AG08396 (cell line): ENCODE measurements at regions not wholly inside any gene's neighbourhood (a gene's known extent, or its start where the extent isn't known, plus 50 kb on each side); places are given as distances from the start of the nearest gene placed in this dataset.
"Not testable (repeated sequence)": the region's sequence is repeated elsewhere in the genome, so short reads cannot be mapped to it uniquely, and the experiment has no call there.

Source experiments
- DNase-seq: peaks from one replicate; pipeline ENCODE4 v3.0.0; 2012; ENCODE audit warnings: low spot score, mixed read lengths

DNA sequence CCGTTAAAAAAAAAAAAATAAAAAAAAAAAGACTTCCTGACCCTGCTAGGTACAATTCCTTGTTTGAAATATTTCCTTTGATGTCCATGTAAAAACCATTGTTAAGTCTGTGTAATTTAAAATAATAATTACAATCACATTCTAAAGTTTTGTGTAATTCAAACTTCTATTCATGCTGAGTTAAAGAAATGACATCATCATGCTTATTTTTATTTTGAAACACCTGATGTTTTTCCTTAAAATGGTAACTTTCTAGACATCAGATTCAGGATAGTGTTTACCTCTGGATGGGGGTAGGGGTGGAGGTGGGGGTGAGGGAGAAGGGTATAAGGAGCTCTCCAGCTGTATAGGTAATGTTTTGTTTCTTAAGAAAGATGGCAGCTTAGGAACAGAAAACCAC lies 92.8 kb downstream of the ADCYAP1 start:
- DNase-seq = no peak

DNA sequence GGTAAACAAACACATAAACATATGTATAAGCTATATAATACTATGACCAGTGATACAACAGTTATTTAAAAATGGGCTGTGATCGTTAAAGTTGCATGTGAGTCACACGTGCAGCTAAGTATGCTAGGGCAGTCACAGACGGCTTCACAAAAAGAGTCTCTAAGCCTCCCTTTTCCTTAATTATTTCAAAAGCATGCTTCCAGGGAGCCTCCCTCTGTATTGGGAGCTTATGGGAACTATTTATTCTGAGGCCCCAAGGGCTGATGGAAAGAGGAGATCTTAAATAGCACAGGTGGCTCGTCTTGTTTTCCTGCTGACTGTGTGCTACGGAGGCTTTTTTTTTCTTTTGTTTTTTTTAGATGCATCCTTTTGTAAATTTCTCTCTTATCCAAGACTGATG lies 94.3 kb downstream of the ADCYAP1 start:
- no peak for DNase-seq

DNA sequence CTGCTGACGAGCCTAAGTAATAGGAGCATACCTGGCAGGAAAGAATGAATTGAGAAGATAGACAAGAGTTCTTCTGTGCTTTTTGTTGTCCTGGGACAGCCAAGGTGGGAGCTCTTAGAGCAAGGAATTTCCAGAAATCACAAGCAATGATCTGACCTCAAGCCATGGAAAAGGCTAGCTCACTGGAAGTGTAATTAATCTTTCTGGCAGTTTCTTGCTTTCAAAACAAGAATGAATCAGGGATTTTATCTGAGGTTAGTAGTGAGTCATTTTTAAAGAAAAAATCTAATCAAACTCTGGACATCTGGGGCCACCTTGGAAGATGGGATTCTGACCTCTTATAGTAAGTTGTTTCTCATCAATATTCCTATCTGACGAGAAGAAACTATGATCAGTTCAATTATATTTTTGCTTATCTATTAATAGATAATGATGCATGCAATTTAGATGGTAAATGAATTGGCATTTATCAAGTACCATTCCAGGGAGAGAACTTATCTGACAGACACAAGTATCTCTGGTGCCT lies 98.0 kb downstream of the ADCYAP1 start:
- DNase-seq = no peak

DNA sequence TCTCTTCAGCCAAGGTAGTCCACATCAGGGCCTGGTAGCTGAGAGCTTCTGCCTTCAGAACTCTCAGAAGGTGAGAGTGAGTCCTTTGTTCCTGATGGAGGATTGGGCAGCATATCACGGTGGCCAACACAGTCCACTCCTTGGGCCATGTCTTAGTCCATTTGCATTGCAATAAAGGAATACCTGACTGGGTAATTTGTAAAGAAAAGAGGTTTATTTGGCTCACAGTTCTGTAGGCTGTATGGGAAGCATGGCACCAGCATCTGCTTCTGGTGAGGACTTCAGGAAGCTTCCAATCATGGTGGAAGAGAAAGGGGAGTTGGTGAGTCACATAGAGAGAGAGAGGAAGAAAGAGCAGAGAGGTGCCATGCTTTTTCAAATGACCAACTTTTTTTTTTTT lies 98.8 kb downstream of the ADCYAP1 start:
- DNase-seq = no peak

DNA sequence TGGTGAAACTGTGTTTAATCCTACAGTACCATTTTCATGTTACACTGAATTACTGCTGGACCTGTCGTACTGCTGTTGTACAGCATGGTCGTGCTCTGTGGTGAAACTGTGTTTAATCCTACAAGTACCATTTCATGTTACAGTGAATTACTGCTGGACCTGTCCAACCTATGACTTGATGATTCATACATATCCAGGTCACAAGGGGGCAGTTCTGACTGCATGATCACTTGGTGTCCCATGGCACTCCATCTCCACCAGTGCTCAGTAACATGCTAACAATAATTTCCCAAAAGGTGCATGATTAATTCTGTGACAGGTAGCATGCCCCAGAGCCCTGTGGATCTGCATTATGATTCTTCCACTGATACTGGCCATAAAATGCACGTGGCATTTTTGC lies 101.6 kb downstream of the ADCYAP1 start:
- no peak for DNase-seq

DNA sequence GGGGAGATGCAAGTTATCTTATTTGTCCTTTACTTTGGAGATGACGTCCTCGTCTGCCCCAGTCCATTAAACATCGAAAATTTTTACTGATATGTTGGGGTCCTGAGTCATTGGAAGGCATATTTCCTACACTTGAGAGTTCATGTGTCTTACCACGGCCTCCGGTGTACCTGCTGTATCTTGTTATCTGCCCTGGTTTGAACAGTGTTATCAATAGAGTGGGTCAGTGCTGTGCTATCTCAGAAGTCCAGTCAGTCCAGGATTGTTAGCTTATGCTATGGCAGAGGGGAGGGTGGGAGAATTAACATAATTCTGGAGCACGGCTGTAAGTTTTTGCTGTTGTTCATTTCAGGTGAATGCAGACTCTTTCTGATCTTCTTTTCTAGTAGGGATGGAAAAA lies 102.3 kb downstream of the ADCYAP1 start:
- DNase-seq = no peak

DNA sequence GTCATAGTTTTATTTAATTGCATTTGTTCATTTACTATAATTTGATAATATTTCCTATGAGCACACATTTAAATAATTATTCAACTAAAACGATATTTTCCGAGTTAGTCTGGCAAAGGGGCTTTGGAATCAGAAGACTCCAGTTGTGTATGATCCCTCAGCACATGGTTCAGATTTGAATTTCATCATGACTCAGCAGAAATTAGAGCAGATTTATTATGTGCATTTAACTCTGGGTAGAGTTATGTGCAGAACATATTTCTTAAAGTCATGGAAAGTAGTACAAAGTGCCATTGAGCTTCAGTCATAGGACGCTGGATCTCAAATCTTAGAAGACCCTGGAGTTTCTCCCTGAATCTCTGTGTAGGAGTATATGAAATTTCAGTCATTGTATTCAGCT lies 106.7 kb downstream of the ADCYAP1 start:
- no peak for DNase-seq

DNA sequence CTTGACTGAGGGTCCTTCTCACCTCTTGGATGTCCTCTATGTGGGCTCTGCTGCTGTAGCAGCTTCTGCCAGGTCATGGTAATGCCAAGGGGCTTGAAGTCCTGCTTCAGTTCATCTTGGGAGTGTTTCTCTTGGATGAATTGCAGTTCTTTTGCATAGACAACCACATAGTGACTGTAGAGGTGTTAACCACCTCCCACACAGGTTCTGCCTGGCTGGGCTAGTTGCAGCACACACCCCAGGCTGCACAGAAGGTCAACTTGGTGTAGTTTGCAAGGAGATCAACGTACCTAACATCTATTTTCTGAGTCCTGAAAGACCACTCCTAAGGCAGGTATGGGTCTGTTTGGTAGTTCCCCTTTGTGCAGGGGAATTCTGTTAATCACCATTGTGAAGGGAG lies 108.1 kb downstream of the ADCYAP1 start:
- DNase-seq = no peak

DNA sequence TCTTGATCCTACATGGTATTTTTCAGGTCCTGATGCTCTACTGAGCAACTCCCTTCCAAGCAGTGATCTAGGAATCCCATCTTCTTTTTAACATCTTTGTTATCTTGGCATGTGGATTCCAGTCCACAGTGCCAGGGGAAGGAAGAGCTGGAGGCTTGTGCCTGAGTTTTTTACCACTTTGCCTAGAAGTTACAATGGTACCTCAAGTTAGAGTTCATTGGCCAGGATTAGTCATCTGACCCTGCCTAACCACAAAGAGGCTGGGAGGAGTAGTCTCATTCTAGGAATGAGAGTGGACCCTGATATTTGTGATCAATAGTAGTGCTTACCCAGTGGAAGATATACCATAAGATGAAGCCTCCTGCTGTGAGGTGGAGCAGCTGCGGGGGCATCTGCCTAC lies 109.3 kb downstream of the ADCYAP1 start:
- no peak for DNase-seq

DNA sequence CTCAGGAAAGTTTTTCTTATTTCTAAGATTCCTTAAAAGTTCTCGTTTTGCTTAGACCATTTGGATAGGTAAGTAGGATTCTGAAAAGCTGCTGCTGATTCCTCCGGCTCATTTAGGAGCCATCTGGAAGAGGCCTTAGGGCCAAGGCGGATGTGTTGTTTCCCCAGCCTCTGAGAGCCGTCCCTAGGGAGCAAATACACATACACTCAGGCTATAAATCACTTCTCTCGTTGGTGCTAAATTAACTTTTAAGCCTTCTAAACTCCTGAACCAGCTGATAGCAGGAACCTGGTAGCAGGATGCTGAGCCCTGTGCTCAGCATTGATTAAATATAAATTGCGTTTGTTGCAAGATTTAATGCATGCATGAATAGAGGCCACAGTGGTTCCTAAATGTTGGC lies 109.8 kb downstream of the ADCYAP1 start:
- no peak for DNase-seq

DNA sequence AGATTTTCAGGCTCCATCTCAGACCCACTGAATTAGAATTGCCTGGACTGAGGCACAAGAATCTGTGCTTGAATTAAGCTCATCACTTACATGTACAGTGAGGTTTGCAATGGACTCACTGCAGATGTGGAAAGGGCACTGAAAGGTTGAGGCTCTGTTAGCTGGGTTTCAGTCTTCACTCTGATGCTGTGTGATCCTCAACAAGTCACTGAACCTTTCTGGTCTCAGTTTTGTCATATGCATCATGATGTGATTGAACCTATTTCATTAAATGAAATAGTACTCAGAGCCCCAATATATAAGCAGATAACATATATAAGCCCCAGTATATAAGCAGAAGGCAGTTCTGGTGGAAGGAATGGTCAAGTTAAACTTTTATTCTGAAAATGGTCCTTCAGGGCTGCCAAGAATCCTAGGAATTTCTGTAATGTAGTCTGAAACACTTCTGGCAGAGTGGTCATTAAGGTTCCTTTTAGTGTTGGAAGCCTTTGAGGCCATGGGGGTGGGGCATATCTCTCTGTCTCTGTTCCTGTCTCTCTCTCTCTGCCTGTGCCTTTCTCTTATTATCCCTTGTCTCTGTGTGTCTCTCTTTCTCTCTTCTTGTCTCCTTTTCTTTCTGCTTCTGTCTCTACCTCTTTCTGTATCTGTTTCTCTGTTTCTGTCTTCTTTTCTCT lies 110.4 kb downstream of the ADCYAP1 start:
- DNase-seq = peak; percentile 8

DNA sequence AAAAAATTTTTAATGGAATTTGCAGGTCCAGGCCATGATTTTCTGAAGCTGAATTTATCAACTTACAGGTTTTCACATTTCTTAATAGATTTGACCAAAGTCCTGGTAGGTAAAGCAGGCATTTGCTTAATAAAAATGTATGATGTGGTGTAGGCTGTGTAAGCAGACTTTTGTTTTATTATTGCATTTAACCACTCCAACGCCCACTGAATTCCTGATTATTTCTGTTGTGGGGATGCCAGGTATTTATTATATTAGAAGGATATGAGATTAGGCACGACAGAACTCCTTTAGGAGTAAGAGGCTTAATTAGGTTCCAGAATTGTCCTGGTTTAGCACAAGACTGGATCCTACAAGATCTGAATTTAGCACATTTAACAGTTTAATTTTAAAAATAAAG lies 111.1 kb downstream of the ADCYAP1 start:
- DNase-seq = no peak

DNA sequence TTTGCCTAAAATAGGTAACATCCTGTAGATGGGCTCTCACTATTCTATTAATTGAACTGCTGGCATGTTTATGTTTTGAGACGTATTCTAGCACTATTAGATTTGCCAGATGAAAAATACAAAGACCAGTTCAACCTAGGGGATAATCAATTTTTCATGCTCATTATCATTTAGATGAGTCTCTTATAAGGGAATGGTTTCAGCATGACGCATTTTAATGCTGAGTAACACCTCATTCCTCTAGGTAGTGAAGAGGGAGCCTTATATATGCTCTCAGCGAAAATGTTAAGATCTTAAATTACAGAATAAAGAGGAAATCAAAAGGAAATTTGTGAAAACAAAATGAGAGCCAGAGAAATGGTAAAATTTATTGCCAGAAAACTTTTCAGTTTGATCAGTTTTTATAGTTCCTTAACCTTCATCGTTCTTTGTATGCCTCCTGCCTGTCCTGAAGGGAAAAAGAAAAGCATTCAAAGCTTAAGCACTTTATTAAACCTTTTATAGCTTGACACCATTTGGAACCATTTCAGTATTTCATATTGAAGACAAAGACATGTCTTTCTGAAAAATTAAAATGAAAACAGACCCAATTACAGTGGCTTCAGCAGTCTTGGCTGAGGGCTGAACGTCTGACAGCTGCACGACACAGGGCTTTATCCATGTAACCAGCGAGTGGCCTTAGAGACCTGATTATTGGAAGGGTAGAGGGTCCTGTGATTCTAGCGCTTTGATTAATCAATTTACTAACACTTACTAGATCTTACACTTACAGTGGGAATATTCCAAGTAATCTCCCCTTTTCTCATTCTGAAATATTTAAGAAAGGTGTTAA lies 112.8 kb downstream of the ADCYAP1 start:
- DNase-seq = no peak

DNA sequence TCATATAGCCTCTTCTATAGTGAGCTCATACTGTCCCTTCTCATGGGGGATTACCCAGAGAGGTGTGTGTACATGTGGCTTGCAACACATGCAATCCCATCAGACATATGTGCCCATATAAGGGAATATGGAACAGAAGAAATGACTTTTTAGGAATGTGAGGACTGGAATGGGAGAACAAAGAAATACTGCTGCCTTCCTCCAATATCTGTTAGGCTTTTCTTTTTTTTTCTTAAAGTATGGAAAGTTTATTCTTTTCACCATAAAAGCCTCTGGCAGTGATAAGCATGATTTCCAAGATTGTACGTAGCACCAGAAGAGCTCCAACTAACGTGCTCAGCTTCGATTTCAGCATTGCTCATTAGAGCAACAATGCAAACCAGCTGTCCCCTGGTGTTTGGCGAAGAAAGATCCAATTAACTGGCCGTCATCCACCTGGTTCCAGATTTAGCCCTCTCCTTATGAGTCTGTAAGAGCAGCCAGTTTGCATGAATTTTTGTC lies 113.6 kb downstream of the ADCYAP1 start:
- no peak for DNase-seq

DNA sequence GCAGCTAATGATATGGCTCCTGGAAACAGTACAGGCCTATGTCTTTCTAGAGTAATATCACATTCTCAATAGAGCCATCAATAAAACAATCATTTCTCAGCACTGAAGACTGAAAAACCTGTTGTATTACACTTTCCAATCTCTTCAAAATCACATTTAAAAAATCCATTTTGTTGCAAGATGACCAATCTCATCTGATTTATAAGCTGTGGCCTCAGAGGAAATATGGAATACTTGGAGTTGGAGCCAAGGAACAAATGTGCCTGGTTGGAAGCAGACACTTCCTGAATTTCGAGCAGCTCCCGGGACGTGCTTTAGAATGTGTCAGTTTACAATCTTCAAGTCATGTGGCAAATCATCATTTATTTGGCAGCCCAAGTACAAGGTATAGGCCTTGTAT lies 114.5 kb downstream of the ADCYAP1 start:
- no peak for DNase-seq

DNA sequence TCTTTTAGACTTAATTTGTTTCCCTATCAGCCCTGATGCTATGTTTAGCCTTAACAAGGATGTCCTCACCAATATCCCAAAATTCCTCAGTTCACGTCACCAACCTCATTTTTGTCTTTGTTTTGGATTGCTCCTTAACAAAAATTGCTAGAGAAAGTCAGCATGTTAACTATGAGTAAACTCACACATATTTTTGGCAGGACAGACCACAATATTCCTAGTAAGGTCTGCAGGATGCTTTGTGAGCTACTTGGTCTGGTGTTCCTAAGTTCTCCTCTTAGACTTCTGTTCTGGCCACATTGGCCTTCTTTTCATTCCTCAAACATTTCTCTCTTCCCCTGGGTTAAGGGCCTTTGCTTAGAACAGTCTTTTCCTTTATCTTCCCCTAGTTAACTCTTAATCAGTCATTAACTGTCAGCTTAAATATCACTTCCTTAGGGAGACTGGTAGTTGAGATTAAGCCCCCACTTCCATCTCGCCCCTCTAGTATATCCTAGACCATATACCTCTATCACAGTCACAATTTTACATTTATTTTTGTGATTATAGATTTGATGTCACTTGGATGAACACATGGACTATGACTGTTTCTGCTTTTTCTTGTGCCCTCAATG lies 116.2 kb downstream of the ADCYAP1 start:
- DNase-seq = no peak

DNA sequence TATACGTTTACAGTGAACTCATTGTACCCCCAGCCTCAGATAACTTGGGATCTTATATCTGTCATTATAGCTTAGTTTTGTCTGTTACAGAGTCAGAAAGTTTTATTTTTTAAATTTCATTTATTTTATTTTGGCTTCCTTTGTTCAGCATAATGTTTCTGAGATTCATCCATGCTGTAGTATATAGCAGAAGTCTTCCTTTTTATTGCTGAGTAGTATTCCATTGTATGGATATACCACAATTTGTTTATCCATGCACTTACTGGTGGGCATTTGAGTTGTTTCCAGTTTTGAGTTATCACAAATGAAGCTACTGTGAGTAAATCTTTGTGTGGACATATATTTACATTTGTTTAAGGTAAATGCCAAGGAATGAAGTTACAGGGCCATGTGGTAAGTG lies 122.3 kb downstream of the ADCYAP1 start:
- DNase-seq = no peak

DNA sequence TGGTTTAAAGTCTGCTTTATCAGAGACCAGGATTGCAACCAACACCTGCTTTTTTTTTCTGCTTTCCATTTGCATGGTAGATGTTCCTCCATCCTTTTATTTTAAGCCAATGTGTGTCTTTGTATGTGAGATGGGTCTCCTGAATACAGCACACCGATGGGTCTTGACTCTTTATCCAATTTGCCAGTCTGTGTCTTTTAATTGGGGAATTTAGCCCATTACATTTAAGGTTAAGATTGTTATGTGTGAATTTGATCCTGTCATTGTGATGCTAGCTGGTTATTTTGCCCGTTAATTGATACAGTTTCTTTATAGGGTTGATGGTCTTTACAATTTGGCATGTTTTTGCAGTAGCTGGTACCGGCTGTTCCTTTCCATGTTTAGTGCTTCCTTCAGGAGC lies 128.4 kb downstream of the ADCYAP1 start:
- DNase-seq = not testable (repeated sequence)

DNA sequence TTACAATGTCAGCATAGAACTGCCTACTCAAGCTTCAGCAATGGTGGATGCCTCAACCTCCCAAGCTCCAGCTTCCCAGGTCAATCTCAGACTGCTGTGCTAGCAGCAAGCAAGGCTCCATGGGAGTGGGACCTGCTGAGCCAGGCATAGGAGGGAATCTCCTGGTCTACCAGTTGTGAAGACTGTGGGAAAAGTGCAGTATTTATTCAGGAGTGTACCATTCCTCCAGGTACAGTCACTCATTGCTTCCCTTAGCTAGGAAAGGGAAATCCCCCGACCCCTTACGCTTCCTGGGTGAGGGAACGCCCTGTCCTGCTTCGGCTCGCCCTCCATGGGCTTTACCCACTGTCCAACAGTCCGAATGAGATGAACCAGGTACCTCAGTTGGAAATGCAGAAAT lies 130.3 kb downstream of the ADCYAP1 start:
- DNase-seq = no peak

DNA sequence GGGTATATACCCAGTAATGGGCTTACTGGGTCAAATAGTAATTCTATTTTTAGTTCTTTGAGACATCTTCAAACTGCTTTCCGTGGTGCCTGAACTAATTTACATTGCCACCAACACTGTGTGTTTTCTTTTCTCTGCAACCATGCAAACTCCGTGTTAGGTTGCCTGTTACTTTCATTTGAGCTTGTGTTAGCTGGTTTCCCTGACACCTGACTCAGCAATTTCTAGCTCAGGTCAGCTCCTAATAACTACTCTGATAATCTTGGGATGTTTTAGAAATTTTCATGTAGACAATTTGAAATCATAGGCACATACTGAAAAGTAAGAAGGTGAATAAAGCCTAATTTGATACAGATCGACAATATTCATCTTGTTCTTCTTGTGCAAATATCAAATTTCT lies 132.3 kb downstream of the ADCYAP1 start:
- no peak for DNase-seq

DNA sequence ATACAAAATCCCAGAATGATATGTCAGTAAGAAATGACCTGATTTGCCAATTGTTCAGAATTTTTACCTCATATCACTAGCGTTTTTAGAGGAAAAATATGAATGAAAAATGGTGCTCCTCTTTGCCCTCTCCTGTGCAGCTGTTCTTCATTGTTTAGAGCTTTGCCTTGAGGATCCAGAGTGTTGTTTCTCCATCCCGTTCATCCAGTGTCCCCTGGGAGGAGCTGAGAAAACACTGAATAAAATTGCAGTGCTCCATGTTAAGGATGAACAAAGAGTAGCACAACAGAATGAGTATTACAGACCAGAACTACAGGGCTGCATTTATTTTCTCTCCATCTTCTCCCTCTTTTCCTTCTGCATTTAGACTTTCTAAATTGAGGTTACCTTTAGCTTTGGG lies 133.1 kb downstream of the ADCYAP1 start:
- DNase-seq = no peak

DNA sequence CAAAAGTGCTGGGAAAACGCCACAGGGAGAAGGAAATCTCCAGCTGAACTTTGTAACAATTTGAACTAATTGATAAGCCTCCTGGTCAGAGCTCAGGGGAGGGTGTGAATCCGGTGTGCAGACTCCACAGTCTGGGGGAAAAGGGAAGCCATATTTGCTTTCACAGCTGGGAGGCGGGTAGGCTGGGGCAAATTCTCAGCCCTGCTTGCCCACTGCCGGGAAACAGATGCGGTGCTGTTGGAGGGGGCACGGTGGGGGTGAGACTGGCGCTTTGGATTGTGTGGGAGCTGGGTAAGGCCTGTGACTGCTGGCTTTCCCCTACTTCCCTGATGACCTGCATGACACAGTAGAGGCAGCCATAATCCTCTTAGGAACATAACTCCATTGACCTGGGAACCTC lies 134.8 kb downstream of the ADCYAP1 start:
- DNase-seq = no peak

DNA sequence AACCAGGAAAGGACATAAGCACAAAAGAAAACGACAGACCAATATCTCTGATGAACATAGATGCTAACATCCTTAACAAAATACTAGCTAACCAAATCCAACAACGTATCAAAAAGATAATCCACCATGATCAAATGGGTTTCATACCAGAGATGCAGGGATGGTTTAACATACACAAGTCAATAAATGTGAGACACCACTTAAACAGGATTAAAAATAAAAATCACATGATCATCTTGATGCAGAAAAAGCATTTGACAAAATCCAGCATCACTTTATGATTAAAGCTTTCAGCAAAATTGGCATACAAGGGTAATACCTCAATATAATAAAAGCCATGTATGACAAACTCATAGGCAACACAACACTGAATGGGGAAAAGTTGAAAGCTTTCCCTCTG lies 138.4 kb downstream of the ADCYAP1 start:
- not testable (repeated sequence) for DNase-seq
